GM12878 (cell line): ENCODE measurements at regions not wholly inside any gene's neighbourhood (a gene's known extent, or its start where the extent isn't known, plus 50 kb on each side); places are given as distances from the start of the nearest gene placed in this dataset.

Source experiments
- EGR1 ChIP-seq, 2 experiments: IDR thresholded peaks; 1 replicate in 1 of 2; 2 replicates in 1 of 2; pipeline ENCODE4 v1.6.1; 2011 to 2012; ENCODE audit warnings: low read depth in 2 of 2, low read length in 2 of 2, borderline replicate concordance in 1 of 2, mild to moderate bottlenecking in 1 of 2, moderate library complexity in 1 of 2
- ELK1 ChIP-seq: IDR thresholded peaks from 2 replicates; pipeline ENCODE4 v1.6.1; 2012; ENCODE audit warnings: low read depth, low read length, improper control_type of control experiment
- ESRRA ChIP-seq: IDR thresholded peaks from 2 replicates; pipeline ENCODE4 v1.6.1; 2012; ENCODE audit warnings: mild to moderate bottlenecking, low read length, improper control_type of control experiment
- IKZF1 ChIP-seq: fragments of 450-650 bp; conservative IDR thresholded peaks from 2 replicates; pipeline ENCODE4 v1.6.1; 2017; ENCODE audit warnings: antibody characterized with exemption, mild to moderate bottlenecking
- MAX ChIP-seq: IDR thresholded peaks from 2 replicates; pipeline ENCODE4 v1.6.1; 2012; ENCODE audit warnings: low read depth, low read length, improper control_type of control experiment
- NR2F1 ChIP-seq: fragments of 450-650 bp; conservative IDR thresholded peaks from 2 replicates; pipeline ENCODE4 v1.6.1; 2017; ENCODE audit warnings: mild to moderate bottlenecking
- POLR2A ChIP-seq: IDR thresholded peaks from 2 replicates; pipeline ENCODE4 v1.6.1; 2011; ENCODE audit warnings: low read depth, mild to moderate bottlenecking, low read length
- POLR2AphosphoS5 ChIP-seq: IDR thresholded peaks from 2 replicates; pipeline ENCODE4 v1.6.1; 2011; ENCODE audit warnings: mild to moderate bottlenecking, low read length, inconsistent platforms
- SREBF1 ChIP-seq: IDR thresholded peaks from 2 replicates; pipeline ENCODE4 v1.6.1; 2012; ENCODE audit warnings: mild to moderate bottlenecking, low read length
- ZNF274 ChIP-seq: IDR thresholded peaks from one replicate; pipeline ENCODE4 v1.8.0; 2011; ENCODE audit not compliant: insufficient read length, insufficient read depth
- ZNF622 ChIP-seq: fragments of 450-650 bp; IDR thresholded peaks from 2 replicates; pipeline ENCODE4 v1.6.1; 2017; ENCODE audit warnings: mild to moderate bottlenecking, inconsistent platforms
- TF ChIP-seq, protein P1 (sequence below): fragments of 450-650 bp; formaldehyde crosslinking; IDR thresholded peaks from 2 replicates; pipeline ENCODE4 v1.4.0; 2020; ENCODE audit warnings: mild to moderate bottlenecking, moderate library complexity
- TF ChIP-seq, protein P2 (sequence below), 3 experiments: IDR thresholded peaks in 2 of 3; conservative IDR thresholded peaks in 1 of 3; 2 replicates each; pipeline ENCODE4 v1.5.1; 2011; ENCODE audit warnings: low read depth in 3 of 3, low read length in 3 of 3, mild to moderate bottlenecking in 3 of 3, control low read depth in 2 of 3, moderate library complexity in 2 of 3, inconsistent platforms in 1 of 3, mixed read lengths in 1 of 3; ENCODE audit not compliant: control insufficient read depth in 2 of 3, insufficient read depth in 1 of 3; ENCODE audit errors: extremely low read depth in 1 of 3

- TF ChIP-seq, protein P1, sequence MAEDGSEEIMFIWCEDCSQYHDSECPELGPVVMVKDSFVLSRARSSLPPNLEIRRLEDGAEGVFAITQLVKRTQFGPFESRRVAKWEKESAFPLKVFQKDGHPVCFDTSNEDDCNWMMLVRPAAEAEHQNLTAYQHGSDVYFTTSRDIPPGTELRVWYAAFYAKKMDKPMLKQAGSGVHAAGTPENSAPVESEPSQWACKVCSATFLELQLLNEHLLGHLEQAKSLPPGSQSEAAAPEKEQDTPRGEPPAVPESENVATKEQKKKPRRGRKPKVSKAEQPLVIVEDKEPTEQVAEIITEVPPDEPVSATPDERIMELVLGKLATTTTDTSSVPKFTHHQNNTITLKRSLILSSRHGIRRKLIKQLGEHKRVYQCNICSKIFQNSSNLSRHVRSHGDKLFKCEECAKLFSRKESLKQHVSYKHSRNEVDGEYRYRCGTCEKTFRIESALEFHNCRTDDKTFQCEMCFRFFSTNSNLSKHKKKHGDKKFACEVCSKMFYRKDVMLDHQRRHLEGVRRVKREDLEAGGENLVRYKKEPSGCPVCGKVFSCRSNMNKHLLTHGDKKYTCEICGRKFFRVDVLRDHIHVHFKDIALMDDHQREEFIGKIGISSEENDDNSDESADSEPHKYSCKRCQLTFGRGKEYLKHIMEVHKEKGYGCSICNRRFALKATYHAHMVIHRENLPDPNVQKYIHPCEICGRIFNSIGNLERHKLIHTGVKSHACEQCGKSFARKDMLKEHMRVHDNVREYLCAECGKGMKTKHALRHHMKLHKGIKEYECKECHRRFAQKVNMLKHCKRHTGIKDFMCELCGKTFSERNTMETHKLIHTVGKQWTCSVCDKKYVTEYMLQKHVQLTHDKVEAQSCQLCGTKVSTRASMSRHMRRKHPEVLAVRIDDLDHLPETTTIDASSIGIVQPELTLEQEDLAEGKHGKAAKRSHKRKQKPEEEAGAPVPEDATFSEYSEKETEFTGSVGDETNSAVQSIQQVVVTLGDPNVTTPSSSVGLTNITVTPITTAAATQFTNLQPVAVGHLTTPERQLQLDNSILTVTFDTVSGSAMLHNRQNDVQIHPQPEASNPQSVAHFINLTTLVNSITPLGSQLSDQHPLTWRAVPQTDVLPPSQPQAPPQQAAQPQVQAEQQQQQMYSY, result no peak
- no peak for TF ChIP-seq MAX
- TF ChIP-seq POLR2A, result no peak
- TF ChIP-seq ZNF274, result no peak
- TF ChIP-seq NR2F1, result no peak
- TF ChIP-seq SREBF1, result no peak
- no peak for TF ChIP-seq POLR2AphosphoS5
- no peak for TF ChIP-seq ELK1
- no peak for TF ChIP-seq IKZF1
- no peak for TF ChIP-seq ESRRA
- TF ChIP-seq, protein P2, sequence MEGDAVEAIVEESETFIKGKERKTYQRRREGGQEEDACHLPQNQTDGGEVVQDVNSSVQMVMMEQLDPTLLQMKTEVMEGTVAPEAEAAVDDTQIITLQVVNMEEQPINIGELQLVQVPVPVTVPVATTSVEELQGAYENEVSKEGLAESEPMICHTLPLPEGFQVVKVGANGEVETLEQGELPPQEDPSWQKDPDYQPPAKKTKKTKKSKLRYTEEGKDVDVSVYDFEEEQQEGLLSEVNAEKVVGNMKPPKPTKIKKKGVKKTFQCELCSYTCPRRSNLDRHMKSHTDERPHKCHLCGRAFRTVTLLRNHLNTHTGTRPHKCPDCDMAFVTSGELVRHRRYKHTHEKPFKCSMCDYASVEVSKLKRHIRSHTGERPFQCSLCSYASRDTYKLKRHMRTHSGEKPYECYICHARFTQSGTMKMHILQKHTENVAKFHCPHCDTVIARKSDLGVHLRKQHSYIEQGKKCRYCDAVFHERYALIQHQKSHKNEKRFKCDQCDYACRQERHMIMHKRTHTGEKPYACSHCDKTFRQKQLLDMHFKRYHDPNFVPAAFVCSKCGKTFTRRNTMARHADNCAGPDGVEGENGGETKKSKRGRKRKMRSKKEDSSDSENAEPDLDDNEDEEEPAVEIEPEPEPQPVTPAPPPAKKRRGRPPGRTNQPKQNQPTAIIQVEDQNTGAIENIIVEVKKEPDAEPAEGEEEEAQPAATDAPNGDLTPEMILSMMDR (IDR thresholded peaks at IDR 0.05 in 2 of 3, conservative IDR thresholded peaks at IDR 0.05 in 1 of 3; ENCODE audit: control insufficient read depth in 2 of 3, extremely low read depth in 1 of 3, insufficient read depth in 1 of 3, low read depth in 3 of 3, low read length in 3 of 3), result no peak
- TF ChIP-seq EGR1 (IDR thresholded peaks at IDR 0.05; ENCODE audit: borderline replicate concordance in 1 of 2, low read depth in 2 of 2, low read length in 2 of 2), result no peak
- TF ChIP-seq ZNF622, result no peak
Observed at GRCh38 chr11:106463796-106464201, 386.3 kb downstream of the AASDHPPT start.
